ENCODE measurements at regions not wholly inside any gene's neighbourhood (a gene's known extent, or its start where the extent isn't known, plus 50 kb on each side); places are given as distances from the start of the nearest gene placed in this dataset.

DNA sequence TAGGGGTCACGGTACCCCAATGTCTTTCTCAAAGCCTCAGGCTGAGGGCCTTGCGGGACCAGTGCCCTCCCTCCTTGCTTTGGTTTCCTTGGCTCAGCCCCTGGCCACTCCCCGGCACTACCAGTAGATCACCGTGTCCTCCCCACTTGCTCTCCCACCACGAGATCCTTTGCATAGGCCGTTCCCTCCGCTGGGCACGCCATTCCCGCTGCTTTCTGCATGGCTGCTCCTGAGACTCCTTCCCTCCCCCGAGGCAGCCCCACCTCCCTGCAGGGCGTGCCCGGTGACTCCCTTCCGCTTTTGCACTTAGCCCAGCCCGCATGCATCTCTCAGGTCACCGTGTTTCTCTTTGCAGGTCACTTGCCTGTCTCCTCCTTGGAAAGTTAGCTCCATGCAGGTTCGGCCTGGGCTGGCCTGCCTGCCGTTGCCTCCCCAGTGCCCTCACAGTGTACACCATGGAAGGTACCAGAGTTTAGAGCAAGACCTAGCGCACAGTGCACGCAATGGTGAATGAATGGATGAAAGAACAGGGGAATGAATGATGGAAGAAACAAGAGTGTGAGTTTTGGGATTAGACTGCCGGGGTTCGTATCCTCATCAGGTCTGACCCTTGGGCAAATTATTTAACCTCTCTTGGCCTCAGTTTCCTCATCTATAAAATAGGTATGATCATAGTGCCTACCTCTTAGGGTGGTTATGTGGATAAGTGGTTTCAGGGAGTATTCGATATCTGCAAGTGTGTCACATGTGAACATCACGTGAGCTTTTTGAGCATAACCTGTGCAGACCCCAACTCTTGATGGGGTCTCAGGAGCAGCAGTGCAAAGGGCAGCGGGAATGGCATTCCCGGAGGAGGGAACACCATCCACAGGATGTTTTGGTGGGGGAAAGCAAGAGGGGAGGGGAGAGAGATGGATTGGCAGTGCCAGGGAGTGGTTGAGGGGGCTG is 214.3 kb downstream of the C9orf50 start:
- Histone ChIP-seq H4K5ac (ENCODE audit: low read depth, low read length) (no peak overlapping the region), H2BK120ac (ENCODE audit: low read depth, low read length) (no peak overlapping the region), H3K56ac (ENCODE audit: extremely low read depth, insufficient read depth, low read length) (no peak overlapping the region), H2AK9ac (replicated peaks; ENCODE audit: low read depth, low read length, poor library complexity) (no peak overlapping the region), H3K27me3 (ENCODE audit: control insufficient read depth, insufficient read depth, low read length) (no peaks in the 10 kb centered on the region), H3K14ac (replicated peaks; ENCODE audit: low read depth, low read length) (no peak overlapping the region), H3K9me3 (ENCODE audit: control insufficient read depth, insufficient read depth, low read length) (no peaks in the 10 kb centered on the region; the same call in 1 of the 2 replicates), H3K23ac (ENCODE audit: low read depth, low read length) (no peak overlapping the region), H3K4me1 (ENCODE audit: control insufficient read depth, insufficient read depth, low read length) (peaks cover 16% of the 10 kb centered on the region), H2BK20ac (ENCODE audit: low read depth, low read length) (no peak overlapping the region), H3K27ac (ENCODE audit: insufficient read depth, low read length) (no peak overlapping the region), H3K4me2 (ENCODE audit: low read depth, low read length) (no peak overlapping the region), H3K9me1 (ENCODE audit: insufficient read depth, low read length) (no peaks in the 10 kb centered on the region), H3K4ac (ENCODE audit: low read depth, low read length) (no peak overlapping the region), H3K18ac (ENCODE audit: low read depth, low read length) (no peak overlapping the region), H2AK5ac (ENCODE audit: low read depth, low read length) (0 out of 2 replicates have a peak overlapping the region, but pooled peaks have one; percentile 52), H3K36me3 (ENCODE audit: control insufficient read depth, insufficient read depth, low read length) (no peaks in the 10 kb centered on the region), H4K91ac (ENCODE audit: insufficient read depth, low read depth, low read length) (no peak overlapping the region), H2BK15ac (ENCODE audit: low read depth, low read length) (no peak overlapping the region; the same call in 2 of the 3 replicates), H4K20me1 (ENCODE audit: insufficient read depth, low read length) (no peaks in the 10 kb centered on the region), H2AFZ (replicated peaks; ENCODE audit: low read length, poor library complexity) (no peak overlapping the region), H3K4me3 (ENCODE audit: insufficient read depth, low read depth, low read length) (no peak overlapping the region), H2BK5ac (ENCODE audit: low read depth, low read length, poor library complexity, severe bottlenecking) (no peak overlapping the region), H4K8ac (ENCODE audit: low read depth in 2 of 2, low read length in 2 of 2) (no peak overlapping the region), H3K9ac (ENCODE audit: low read depth, low read length) (no peak overlapping the region), H3K79me1 (ENCODE audit: low read depth in 1 of 2, low read length in 2 of 2) (no peaks in the 10 kb centered on the region)
- intact Hi-C loops (cut with micrococcal nuclease), result no loop called here
- 82% methylated on average over 16 of the region's 25 CpGs; no CpG with 5 or more reads in 1 of the 2 experiments for WGBS, 2 experiments (ENCODE audit: extremely low coverage in 2 of 2, insufficient read length in 1 of 2)
- DNase-seq (no peak), ATAC-seq (ENCODE audit: low read depth) (no peak)
- ChIA-PET CTCF (no interaction called here), POLR2A (ENCODE audit: unreplicated experiment) (no interaction called here)
- in situ Hi-C loops (cut with MboI; ENCODE audit: low sequenced_read_pairs), result no loop called here
- dilution Hi-C loops (cut with HindIII; ENCODE audit: low sequenced_read_pairs, unreplicated experiment), result no loop called here
- BruUV-seq (replicated peaks), result no TSS peak
- TF ChIP-seq RAD21 (IDR thresholded peaks at IDR 0.05; ENCODE audit: low read length) (no peak), MAFK (IDR thresholded peaks at IDR 0.05; ENCODE audit: low read depth, low read length) (no peak), SMC3 (IDR thresholded peaks at IDR 0.05; ENCODE audit: low read depth, low read length) (no peak), CTCF (conservative IDR thresholded peaks at IDR 0.05; ENCODE audit: low read depth, low read length) (no peak), MAZ (IDR thresholded peaks at IDR 0.05; ENCODE audit: borderline replicate concordance, low read depth, low read length) (no peak), RCOR1 (IDR thresholded peaks at IDR 0.05; ENCODE audit: insufficient replicate concordance, low read length) (no peak), CEBPB (IDR thresholded peaks at IDR 0.05; ENCODE audit: low read depth, low read length) (no peak), CHD1 (IDR thresholded peaks at IDR 0.05; ENCODE audit: low read depth, low read length) (no peak), NFE2L2 (IDR thresholded peaks at IDR 0.05; ENCODE audit: low read depth, low read length) (no peak), BHLHE40 (IDR thresholded peaks at IDR 0.05; ENCODE audit: low read depth, low read length) (no peak), USF2 (IDR thresholded peaks at IDR 0.05; ENCODE audit: low read depth, low read length) (no peak), POLR2A (IDR thresholded peaks at IDR 0.05; ENCODE audit: low read depth, low read length) (no peak), MXI1 (IDR thresholded peaks at IDR 0.05; ENCODE audit: borderline replicate concordance, low read depth, low read length) (no peak)
- TF ChIP-seq, protein P1, sequence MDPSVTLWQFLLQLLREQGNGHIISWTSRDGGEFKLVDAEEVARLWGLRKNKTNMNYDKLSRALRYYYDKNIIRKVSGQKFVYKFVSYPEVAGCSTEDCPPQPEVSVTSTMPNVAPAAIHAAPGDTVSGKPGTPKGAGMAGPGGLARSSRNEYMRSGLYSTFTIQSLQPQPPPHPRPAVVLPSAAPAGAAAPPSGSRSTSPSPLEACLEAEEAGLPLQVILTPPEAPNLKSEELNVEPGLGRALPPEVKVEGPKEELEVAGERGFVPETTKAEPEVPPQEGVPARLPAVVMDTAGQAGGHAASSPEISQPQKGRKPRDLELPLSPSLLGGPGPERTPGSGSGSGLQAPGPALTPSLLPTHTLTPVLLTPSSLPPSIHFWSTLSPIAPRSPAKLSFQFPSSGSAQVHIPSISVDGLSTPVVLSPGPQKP (IDR thresholded peaks at IDR 0.05; ENCODE audit: borderline replicate concordance, low read depth, low read length), result no peak
